HFF-Myc (cell line): ENCODE measurements at regions not wholly inside any gene's neighbourhood (a gene's known extent, or its start where the extent isn't known, plus 50 kb on each side); places are given as distances from the start of the nearest gene placed in this dataset.

Source experiments
- DNase-seq: peaks from one replicate; pipeline ENCODE4 v3.0.0-alpha.2; 2011; ENCODE audit warnings: low read depth; ENCODE audit errors: extremely low read depth
- H3K4me3 ChIP-seq: replicated peaks from 2 replicates; pipeline ENCODE4 v1.5.1; 2011; ENCODE audit warnings: low read depth, mild to moderate bottlenecking, control low read depth, low read length
- TF ChIP-seq, protein P1 (sequence below): IDR thresholded peaks from 2 replicates; pipeline ENCODE4 v1.5.1; 2012; ENCODE audit warnings: mild to moderate bottlenecking, low read depth, low read length, control low read depth; ENCODE audit errors: missing control alignments

GRCh38 chr18:24941174-24941951, 410.6 kb downstream of the ZNF521 start:
- TF ChIP-seq, protein P1, sequence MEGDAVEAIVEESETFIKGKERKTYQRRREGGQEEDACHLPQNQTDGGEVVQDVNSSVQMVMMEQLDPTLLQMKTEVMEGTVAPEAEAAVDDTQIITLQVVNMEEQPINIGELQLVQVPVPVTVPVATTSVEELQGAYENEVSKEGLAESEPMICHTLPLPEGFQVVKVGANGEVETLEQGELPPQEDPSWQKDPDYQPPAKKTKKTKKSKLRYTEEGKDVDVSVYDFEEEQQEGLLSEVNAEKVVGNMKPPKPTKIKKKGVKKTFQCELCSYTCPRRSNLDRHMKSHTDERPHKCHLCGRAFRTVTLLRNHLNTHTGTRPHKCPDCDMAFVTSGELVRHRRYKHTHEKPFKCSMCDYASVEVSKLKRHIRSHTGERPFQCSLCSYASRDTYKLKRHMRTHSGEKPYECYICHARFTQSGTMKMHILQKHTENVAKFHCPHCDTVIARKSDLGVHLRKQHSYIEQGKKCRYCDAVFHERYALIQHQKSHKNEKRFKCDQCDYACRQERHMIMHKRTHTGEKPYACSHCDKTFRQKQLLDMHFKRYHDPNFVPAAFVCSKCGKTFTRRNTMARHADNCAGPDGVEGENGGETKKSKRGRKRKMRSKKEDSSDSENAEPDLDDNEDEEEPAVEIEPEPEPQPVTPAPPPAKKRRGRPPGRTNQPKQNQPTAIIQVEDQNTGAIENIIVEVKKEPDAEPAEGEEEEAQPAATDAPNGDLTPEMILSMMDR = no peak
- H3K4me3 ChIP-seq = no peak overlapping the region
- DNase-seq = no peak

- DNase-seq = no peak
- H3K4me3 ChIP-seq = no peak overlapping the region
- TF ChIP-seq, protein P1 = no peak
Measured at GRCh38 chr18:24942144-24942543, 409.8 kb downstream of the ZNF521 start.

GRCh38 chr18:24947521-24948305, 404.3 kb downstream of the ZNF521 start:
- H3K4me3 ChIP-seq = no peak overlapping the region
- TF ChIP-seq, protein P1 = no peak
- DNase-seq = no peak

GRCh38 chr18:24949908-24950307, 402.1 kb downstream of the ZNF521 start:
- no peak overlapping the region for H3K4me3 ChIP-seq
- TF ChIP-seq, protein P1 = no peak
- DNase-seq = no peak

GRCh38 chr18:24954341-24954740, 397.6 kb downstream of the ZNF521 start:
- H3K4me3 ChIP-seq = no peak overlapping the region
- no peak for DNase-seq
- TF ChIP-seq, protein P1 = no peak

DNA sequence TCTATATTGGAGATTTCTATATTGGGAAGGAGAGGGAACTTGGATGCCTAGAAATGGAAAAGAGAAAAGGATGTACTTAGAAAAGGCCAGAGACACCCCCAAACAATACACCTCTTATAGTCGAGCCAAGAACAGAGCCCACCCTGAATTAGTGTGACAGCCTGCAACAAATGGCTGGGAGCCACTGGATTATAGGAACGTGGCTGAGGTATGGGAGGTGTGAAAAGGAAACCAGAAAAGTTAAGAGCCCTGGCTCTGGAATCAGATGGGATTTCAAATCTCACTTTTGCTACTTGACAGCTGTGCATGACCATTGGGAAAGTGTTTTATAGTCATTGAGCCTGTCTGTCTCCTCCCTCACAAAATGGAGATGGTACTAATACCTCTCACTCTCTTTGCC, 394.0 kb downstream of the ZNF521 start:
- no peak for DNase-seq
- TF ChIP-seq, protein P1 = no peak
- H3K4me3 ChIP-seq = no peak overlapping the region
